Breast epithelium (tissue), 3 donors: ENCODE measurements at regions not wholly inside any gene's neighbourhood (a gene's known extent, or its start where the extent isn't known, plus 50 kb on each side); places are given as distances from the start of the nearest gene placed in this dataset.

Experiments used
- CTCF ChIP-seq, 3 donors: fragments of 450-650 bp; IDR thresholded peaks; one replicate each; pipeline ENCODE4 v1.5.1; 2016 to 2017; ENCODE audit warnings: antibody characterized with exemption in 3 of 3, mild to moderate bottlenecking in 3 of 3, moderate library complexity in 3 of 3
- POLR2A ChIP-seq: fragments of 450-650 bp; IDR thresholded peaks from one replicate; pipeline ENCODE4 v1.6.1; 2016; ENCODE audit warnings: antibody characterized with exemption, mild to moderate bottlenecking, moderate library complexity
- POLR2AphosphoS5 ChIP-seq, 3 donors: sonication (generic); formaldehyde crosslinking; IDR thresholded peaks; one replicate each; pipeline ENCODE4 v1.6.1; 2017; ENCODE audit warnings: antibody characterized with exemption in 3 of 3

- TF ChIP-seq POLR2A (no peak), CTCF (IDR thresholded peaks at IDR 0.05) (no peak), POLR2AphosphoS5 (IDR thresholded peaks at IDR 0.05) (no peak)
These were observed 504.6 kb upstream of the SYNCRIP start for GRCh38 chr6:86147311-86147710.
